Testis (tissue), 2 donors: ENCODE measurements at regions not wholly inside any gene's neighbourhood (a gene's known extent, or its start where the extent isn't known, plus 50 kb on each side); places are given as distances from the start of the nearest gene placed in this dataset.

Experiments
- DNase-seq: peaks from one replicate; pipeline ENCODE4 v3.0.0-alpha.2; 2019
- H3K27ac ChIP-seq, 2 donors: fragments of 200-600 bp; sonication (generic); one replicate each; pipeline ENCODE4 v1.5.1; 2019
- H3K27me3 ChIP-seq: fragments of 200-600 bp; sonication (generic); one replicate; pipeline ENCODE4 v1.5.1; 2019
- H3K36me3 ChIP-seq: fragments of 200-600 bp; sonication (generic); one replicate; pipeline ENCODE4 v1.5.1; 2017; ENCODE audit warnings: low read depth; ENCODE audit errors: missing control alignments
- H3K4me1 ChIP-seq: fragments of 200-600 bp; sonication (generic); one replicate; pipeline ENCODE4 v1.5.1; 2019
- H3K4me3 ChIP-seq, 2 donors: fragments of 200-600 bp; sonication (generic); one replicate each; pipeline ENCODE4 v1.5.1; 2017 to 2019
- H3K9me3 ChIP-seq: fragments of 200-600 bp; sonication (generic); one replicate; pipeline ENCODE4 v1.5.1; 2017
- CTCF ChIP-seq, 3 experiments: fragments of 450-650 bp in 2 of 3; fragments of 200-600 bp in 1 of 3; sonication (generic) in 1 of 3; IDR thresholded peaks; one replicate each; pipeline ENCODE4 v1.5.1; 2016 to 2019; ENCODE audit warnings: antibody characterized with exemption in 3 of 3, mild to moderate bottlenecking in 2 of 3, moderate library complexity in 1 of 3
- POLR2A ChIP-seq: fragments of 450-650 bp; IDR thresholded peaks from one replicate; pipeline ENCODE4 v1.6.1; 2017; ENCODE audit warnings: antibody characterized with exemption, mild to moderate bottlenecking, moderate library complexity
- WGBS, 2 donors: methylation state at CpG; one replicate each; pipeline ENCODE4 v1.1.5; 2018; 5-methylcytosine and 5-hydroxymethylcytosine counted together
- intact Hi-C: fragments of 100-400 bp; cut with DNase I; formaldehyde crosslinking; loops from one replicate; pipeline ENCODE4 v1.15.1; 2023; ENCODE audit warnings: low total_unique reads

GRCh38 chr6:163923658-163924411 is 509.3 kb downstream of the QKI start:
- Histone ChIP-seq H3K9me3 (no peaks in the 10 kb centered on the region), H3K27ac (no peak overlapping the region), H3K36me3 (no peaks in the 10 kb centered on the region), H3K4me3 (no peak overlapping the region), H3K27me3 (no peaks in the 10 kb centered on the region), H3K4me1 (no peaks in the 10 kb centered on the region)
- no peak for TF ChIP-seq POLR2A
- TF ChIP-seq CTCF (IDR thresholded peaks at IDR 0.05): no peak
- 67 to 71% methylated on average over 15 of the region's 15 CpGs for WGBS, 2 donors
- DNase-seq: no peak
- intact Hi-C loops: no loop called here

DNA sequence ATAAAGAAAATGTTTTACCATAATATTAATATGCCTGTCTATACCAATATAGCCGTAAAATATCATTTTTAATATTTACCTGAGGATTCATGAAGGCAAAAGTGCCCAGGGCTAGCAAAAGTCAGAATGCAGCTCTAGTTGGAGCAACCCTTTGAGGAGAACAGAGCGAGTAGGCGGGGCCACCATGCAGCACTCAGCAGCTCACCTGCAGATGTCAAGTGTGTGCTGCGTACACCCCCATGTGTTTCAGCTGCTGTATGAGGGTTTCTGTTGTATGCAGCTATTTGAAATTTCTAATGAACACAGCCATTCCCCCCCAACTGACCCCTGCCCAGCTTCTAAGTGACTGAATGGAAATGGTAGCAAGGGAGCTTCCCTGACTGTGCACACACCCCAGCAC is 508.0 kb downstream of the QKI start:
- no peaks in the 10 kb centered on the region for H3K9me3 ChIP-seq
- intact Hi-C loops: no loop called here
- no peak for TF ChIP-seq POLR2A
- no peak for TF ChIP-seq CTCF (IDR thresholded peaks at IDR 0.05)
- no peaks in the 10 kb centered on the region for H3K36me3 ChIP-seq
- DNase-seq: no peak
- 89 to 91% methylated on average over 4 of the region's 4 CpGs for WGBS, 2 donors
- no peaks in the 10 kb centered on the region for H3K4me1 ChIP-seq
- no peaks in the 10 kb centered on the region for H3K27me3 ChIP-seq
- no peak overlapping the region for H3K4me3 ChIP-seq
- no peak overlapping the region for H3K27ac ChIP-seq

DNA sequence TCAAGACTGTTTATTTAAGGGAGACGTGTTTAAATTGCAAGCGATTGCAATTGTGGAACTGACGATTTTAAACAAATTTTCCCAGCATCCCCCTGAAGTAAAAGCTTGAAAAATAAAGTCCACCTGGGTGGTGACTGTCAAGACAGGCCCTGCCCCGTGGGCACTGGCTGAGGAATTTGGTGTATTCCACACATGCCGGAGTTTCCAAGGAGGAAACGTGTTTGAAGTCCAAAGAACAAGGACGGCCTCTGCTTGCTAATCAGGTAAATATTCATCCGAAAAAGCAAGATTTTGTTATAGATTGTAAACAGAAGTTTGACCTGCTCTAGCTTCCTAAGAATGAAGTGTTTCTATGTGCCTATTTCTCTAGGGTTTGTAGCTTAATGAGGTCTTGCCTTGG is 505.1 kb downstream of the QKI start:
- H3K9me3 ChIP-seq: no peaks in the 10 kb centered on the region
- intact Hi-C loops: no loop called here
- no peak overlapping the region for H3K27ac ChIP-seq
- H3K4me1 ChIP-seq: no peaks in the 10 kb centered on the region
- H3K27me3 ChIP-seq: no peaks in the 10 kb centered on the region
- H3K36me3 ChIP-seq: no peaks in the 10 kb centered on the region
- TF ChIP-seq POLR2A (no peak), CTCF (IDR thresholded peaks at IDR 0.05) (no peak)
- WGBS, 2 donors: 57 to 68% methylated on average over 8 of the region's 8 CpGs
- no peak for DNase-seq
- no peak overlapping the region for H3K4me3 ChIP-seq

GRCh38 chr6:163916315-163917081 is 502.0 kb downstream of the QKI start:
- Histone ChIP-seq H3K9me3 (no peaks in the 10 kb centered on the region), H3K36me3 (no peaks in the 10 kb centered on the region), H3K27ac (no peak overlapping the region), H3K27me3 (no peaks in the 10 kb centered on the region), H3K4me3 (no peak overlapping the region), H3K4me1 (no peaks in the 10 kb centered on the region)
- DNase-seq: no peak
- WGBS, 2 donors: 91 to 92% methylated on average over 6 of the region's 6 CpGs
- intact Hi-C loops: no loop called here
- TF ChIP-seq CTCF (IDR thresholded peaks at IDR 0.05): no peak
- TF ChIP-seq POLR2A: no peak
